Ishikawa (cell line): ENCODE measurements at regions not wholly inside any gene's neighbourhood (a gene's known extent, or its start where the extent isn't known, plus 50 kb on each side); places are given as distances from the start of the nearest gene placed in this dataset.

ENCODE experiments used
- CEBPB ChIP-seq: IDR thresholded peaks from 2 replicates; pipeline ENCODE4 v1.6.1; 2012
- CREB1 ChIP-seq: IDR thresholded peaks from 2 replicates; pipeline ENCODE4 v1.6.1; 2012; ENCODE audit warnings: low read depth
- EGR1 ChIP-seq: IDR thresholded peaks from 2 replicates; pipeline ENCODE4 v1.6.1; 2012
- EP300 ChIP-seq: IDR thresholded peaks from 2 replicates; pipeline ENCODE4 v1.6.1; 2012; ENCODE audit warnings: borderline replicate concordance
- FOXM1 ChIP-seq: IDR thresholded peaks from 2 replicates; pipeline ENCODE4 v1.6.1; 2012; ENCODE audit warnings: low read depth, borderline replicate concordance
- NFIC ChIP-seq: IDR thresholded peaks from 2 replicates; pipeline ENCODE4 v1.6.1; 2012
- RAD21 ChIP-seq: IDR thresholded peaks from 2 replicates; pipeline ENCODE4 v1.6.1; 2012; ENCODE audit warnings: low read depth
- TAF1 ChIP-seq: IDR thresholded peaks from 2 replicates; pipeline ENCODE4 v1.6.1; 2012; ENCODE audit warnings: low read depth, mild to moderate bottlenecking
- TCF12 ChIP-seq: IDR thresholded peaks from 2 replicates; pipeline ENCODE4 v1.6.1; 2012; ENCODE audit warnings: low read depth
- TEAD4 ChIP-seq: IDR thresholded peaks from 2 replicates; pipeline ENCODE4 v1.6.1; 2012
- YY1 ChIP-seq: IDR thresholded peaks from 2 replicates; pipeline ENCODE4 v1.6.1; 2012; ENCODE audit warnings: low read depth
- ZBTB7A ChIP-seq: IDR thresholded peaks from 2 replicates; pipeline ENCODE4 v1.6.1; 2012; ENCODE audit warnings: low read depth
- TF ChIP-seq, protein P1 (sequence below): IDR thresholded peaks from 2 replicates; pipeline ENCODE4 v1.6.1; 2012
- TF ChIP-seq, protein P2 (sequence below): IDR thresholded peaks from 2 replicates; pipeline ENCODE4 v1.6.1; 2012; ENCODE audit warnings: low read depth, mild to moderate bottlenecking
- TF ChIP-seq, protein P3 (sequence below): IDR thresholded peaks from 2 replicates; pipeline ENCODE4 v1.6.1; 2012

DNA sequence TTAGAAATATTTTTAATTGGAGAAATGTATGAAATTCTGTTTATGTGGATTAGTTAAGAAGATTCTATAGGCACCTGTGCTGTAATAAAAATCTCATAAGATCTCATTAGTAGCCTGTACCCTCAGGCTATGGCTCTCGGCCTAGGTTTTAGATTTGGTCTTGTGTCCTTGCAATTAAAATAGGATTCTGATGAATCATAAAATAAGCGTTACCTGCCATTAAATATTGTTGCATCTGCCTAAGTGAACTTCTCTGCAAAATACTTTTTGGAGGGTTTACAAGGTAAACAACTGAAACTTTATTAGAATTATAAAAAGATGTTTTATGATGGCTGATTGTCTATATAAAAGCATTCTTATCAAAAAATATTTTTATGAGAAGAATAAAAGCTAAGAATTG lies 804.1 kb upstream of the ANO3 start:
- TF ChIP-seq NFIC: no peak
- TF ChIP-seq CREB1: no peak
- TF ChIP-seq EP300: no peak
- no peak for TF ChIP-seq RAD21
- no peak for TF ChIP-seq TCF12
- TF ChIP-seq, protein P1, sequence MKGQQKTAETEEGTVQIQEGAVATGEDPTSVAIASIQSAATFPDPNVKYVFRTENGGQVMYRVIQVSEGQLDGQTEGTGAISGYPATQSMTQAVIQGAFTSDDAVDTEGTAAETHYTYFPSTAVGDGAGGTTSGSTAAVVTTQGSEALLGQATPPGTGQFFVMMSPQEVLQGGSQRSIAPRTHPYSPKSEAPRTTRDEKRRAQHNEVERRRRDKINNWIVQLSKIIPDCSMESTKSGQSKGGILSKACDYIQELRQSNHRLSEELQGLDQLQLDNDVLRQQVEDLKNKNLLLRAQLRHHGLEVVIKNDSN: no peak
- TF ChIP-seq, protein P2, sequence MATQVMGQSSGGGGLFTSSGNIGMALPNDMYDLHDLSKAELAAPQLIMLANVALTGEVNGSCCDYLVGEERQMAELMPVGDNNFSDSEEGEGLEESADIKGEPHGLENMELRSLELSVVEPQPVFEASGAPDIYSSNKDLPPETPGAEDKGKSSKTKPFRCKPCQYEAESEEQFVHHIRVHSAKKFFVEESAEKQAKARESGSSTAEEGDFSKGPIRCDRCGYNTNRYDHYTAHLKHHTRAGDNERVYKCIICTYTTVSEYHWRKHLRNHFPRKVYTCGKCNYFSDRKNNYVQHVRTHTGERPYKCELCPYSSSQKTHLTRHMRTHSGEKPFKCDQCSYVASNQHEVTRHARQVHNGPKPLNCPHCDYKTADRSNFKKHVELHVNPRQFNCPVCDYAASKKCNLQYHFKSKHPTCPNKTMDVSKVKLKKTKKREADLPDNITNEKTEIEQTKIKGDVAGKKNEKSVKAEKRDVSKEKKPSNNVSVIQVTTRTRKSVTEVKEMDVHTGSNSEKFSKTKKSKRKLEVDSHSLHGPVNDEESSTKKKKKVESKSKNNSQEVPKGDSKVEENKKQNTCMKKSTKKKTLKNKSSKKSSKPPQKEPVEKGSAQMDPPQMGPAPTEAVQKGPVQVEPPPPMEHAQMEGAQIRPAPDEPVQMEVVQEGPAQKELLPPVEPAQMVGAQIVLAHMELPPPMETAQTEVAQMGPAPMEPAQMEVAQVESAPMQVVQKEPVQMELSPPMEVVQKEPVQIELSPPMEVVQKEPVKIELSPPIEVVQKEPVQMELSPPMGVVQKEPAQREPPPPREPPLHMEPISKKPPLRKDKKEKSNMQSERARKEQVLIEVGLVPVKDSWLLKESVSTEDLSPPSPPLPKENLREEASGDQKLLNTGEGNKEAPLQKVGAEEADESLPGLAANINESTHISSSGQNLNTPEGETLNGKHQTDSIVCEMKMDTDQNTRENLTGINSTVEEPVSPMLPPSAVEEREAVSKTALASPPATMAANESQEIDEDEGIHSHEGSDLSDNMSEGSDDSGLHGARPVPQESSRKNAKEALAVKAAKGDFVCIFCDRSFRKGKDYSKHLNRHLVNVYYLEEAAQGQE: no peak
- TF ChIP-seq TAF1: no peak
- no peak for TF ChIP-seq EGR1
- TF ChIP-seq YY1: no peak
- TF ChIP-seq FOXM1: no peak
- TF ChIP-seq TEAD4: no peak
- TF ChIP-seq, protein P3, sequence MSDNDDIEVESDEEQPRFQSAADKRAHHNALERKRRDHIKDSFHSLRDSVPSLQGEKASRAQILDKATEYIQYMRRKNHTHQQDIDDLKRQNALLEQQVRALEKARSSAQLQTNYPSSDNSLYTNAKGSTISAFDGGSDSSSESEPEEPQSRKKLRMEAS: no peak
- no peak for TF ChIP-seq ZBTB7A

DNA sequence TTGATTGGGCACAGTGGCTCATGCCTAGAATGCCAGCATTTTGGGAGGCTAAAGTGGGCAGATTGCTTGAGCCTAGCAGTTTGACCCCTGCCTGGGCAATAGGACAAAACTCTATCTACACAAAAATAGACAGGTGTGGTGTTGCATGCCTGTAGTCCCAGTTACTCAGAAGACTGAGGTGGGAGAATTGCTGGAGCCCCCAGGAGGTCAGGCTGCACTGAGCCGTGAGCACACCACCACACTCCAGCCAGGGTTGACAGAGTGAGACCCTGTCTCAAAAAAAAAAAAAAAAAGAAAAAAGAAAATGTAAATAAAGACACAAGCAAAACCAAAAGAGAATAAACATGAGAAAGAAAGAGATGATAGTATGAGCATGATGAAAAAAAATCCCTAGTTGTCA lies 802.4 kb upstream of the ANO3 start:
- TF ChIP-seq, protein P3: no peak
- TF ChIP-seq ZBTB7A: no peak
- TF ChIP-seq EP300: no peak
- no peak for TF ChIP-seq FOXM1
- TF ChIP-seq, protein P1: no peak
- TF ChIP-seq NFIC: no peak
- no peak for TF ChIP-seq TCF12
- TF ChIP-seq, protein P2: no peak
- no peak for TF ChIP-seq CREB1
- no peak for TF ChIP-seq TEAD4

DNA sequence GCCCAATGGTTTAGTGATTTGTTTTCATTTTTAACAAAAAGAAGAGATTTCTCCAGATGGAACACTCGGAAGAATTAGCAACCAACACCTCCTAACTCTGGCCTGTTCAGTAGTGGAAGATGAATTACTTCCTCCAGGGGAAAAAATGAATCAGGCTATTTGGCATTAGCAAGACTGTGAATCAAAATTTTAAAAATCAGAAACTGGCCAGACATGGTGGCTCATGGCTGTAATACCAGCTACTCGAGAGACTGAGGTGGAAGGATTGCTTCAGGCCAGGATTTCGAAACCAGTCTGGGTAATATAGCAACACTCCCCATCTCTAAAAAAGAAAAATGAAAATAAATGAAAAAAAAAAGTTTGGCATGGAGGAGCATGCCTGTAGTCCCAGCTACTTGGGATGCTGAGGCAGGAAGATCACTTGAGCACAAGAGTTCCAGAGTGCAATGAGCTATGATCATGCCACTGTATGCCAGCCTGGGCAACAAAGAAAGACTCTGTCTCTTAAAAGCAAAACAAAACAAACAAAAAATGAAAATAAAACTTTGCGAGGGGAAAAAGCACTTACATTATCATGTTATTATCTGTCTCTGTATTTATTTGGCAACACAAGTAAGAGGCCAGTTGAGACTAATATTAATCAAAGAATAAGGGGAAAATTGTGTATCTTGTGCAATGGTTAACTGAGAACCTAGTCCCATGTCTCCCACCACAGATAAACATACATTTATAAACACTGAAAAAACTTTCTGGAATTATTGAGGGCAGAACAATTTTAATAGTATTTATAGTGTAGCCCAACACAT lies 796.3 kb upstream of the ANO3 start:
- TF ChIP-seq CREB1: no peak
- no peak for TF ChIP-seq EGR1
- TF ChIP-seq RAD21: no peak
- TF ChIP-seq EP300: no peak
- no peak for TF ChIP-seq FOXM1
- no peak for TF ChIP-seq TEAD4
- TF ChIP-seq, protein P2: no peak
- no peak for TF ChIP-seq CEBPB
- TF ChIP-seq TCF12: no peak
- TF ChIP-seq NFIC: no peak
- TF ChIP-seq TAF1: no peak

DNA sequence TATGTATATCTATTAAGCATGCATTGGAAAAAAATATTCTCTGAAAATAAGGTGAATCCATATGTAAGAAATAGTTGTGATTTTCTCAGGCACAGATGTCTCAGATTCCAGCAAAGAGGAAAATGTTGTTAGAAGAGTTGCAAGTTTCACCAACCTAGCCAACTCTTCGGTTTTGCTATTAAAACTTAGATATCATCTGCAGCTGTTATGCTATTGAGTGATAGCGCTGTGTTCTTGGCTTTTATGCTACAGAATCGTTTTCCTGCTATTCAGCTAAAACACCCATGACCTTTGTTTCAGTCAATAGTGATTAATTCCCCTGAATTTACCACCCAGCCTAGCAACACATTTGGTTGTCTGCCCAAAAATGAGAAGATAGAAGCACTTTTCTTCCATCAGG lies 795.6 kb upstream of the ANO3 start:
- TF ChIP-seq EP300 (no peak), TCF12 (no peak), CREB1 (no peak), NFIC (no peak)

DNA sequence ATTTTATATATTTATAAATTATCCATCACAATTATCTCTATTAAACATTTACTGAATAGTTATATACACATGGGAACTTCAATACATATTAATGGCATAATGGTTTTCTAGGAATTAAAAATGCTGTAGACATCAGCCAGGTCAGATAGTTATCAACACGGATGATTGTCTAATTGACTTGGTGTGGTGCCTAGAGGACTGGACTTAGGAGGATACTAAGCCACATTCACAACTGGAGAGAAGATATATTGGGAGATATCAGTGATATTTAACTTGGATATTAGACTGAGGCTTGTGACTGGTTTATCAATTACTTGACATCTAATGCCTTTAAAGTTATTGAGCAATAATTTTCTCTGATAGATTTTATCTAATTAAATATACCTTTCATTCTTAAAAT lies 794.5 kb upstream of the ANO3 start:
- TF ChIP-seq YY1: no peak
